ENCODE measurements at regions not wholly inside any gene's neighbourhood (a gene's known extent, or its start where the extent isn't known, plus 50 kb on each side); places are given as distances from the start of the nearest gene placed in this dataset.

- BruUV-seq (replicated peaks): no TSS peak
These were observed 265.4 kb downstream of the NUP35 start for GRCh38 chr2:183389546-183390080.

More at GRCh38 chr2:183389546-183390080, 265.4 kb downstream of the NUP35 start:
- Histone ChIP-seq H3K9me3 (ENCODE audit: control insufficient read depth in 1 of 2, insufficient read depth in 1 of 2, low read depth in 1 of 2, low read length in 2 of 2) (no peaks in the 10 kb centered on the region), H3K36me3 (ENCODE audit: control insufficient read depth in 1 of 2, insufficient read depth in 2 of 2, low read length in 2 of 2) (no peaks in the 10 kb centered on the region), H3K4me2 (ENCODE audit: low read length) (no peak overlapping the region), H2AFZ (ENCODE audit: low read depth, low read length, poor library complexity, severe bottlenecking) (no peak overlapping the region), H3K27ac (ENCODE audit: low read depth, low read length) (no peak overlapping the region), H3K27me3 (ENCODE audit: insufficient read depth, low read length) (no peaks in the 10 kb centered on the region), H4K20me1 (ENCODE audit: insufficient read depth) (no peaks in the 10 kb centered on the region), H3K4me3 (replicated peaks in 1 of 2; ENCODE audit: low read depth in 1 of 2, low read length in 2 of 2) (no peak overlapping the region), H3K9me2 (ENCODE audit: insufficient read depth) (no peaks in the 10 kb centered on the region), H3K4me1 (ENCODE audit: control insufficient read depth in 1 of 2, insufficient read depth in 2 of 2, low read length in 2 of 2) (no peaks in the 10 kb centered on the region), H3K9ac (ENCODE audit: low read length) (no peak overlapping the region), H3K79me2 (ENCODE audit: insufficient read depth, low read length) (no peaks in the 10 kb centered on the region)
- DNase-seq (ENCODE audit: low read depth, low spot score) (no peak), ATAC-seq (no peak)
- RAD21 ChIA-PET (ENCODE audit: low non-redundant PET in 1 of 2, low total read pairs in 2 of 2, uncharacterized antibody in 2 of 2, unreplicated experiment in 2 of 2): no interaction called here
- POLR2A ChIA-PET: no interaction called here
- intact Hi-C loops (cut with micrococcal nuclease): no loop called here
- CTCF ChIA-PET: no interaction called here
- TF ChIP-seq JUND (IDR thresholded peaks at IDR 0.05) (no peak), ELF1 (IDR thresholded peaks at IDR 0.05; ENCODE audit: borderline replicate concordance, low read depth) (no peak), POLR2AphosphoS5 (IDR thresholded peaks at IDR 0.05; ENCODE audit: low read depth, low read length) (no peak), CTCF (IDR thresholded peaks at IDR 0.05 in 2 of 3, conservative IDR thresholded peaks at IDR 0.05 in 1 of 3; ENCODE audit: borderline replicate concordance in 1 of 3, insufficient read depth in 1 of 3, low read depth in 2 of 3, low read length in 2 of 3) (no peak), SIN3A (IDR thresholded peaks at IDR 0.05; ENCODE audit: low read depth) (no peak), EZH2 (IDR thresholded peaks at IDR 0.05) (no peak), CBX3 (IDR thresholded peaks at IDR 0.05; ENCODE audit: low read depth) (no peak), ATF3 (IDR thresholded peaks at IDR 0.05) (no peak), TCF7L2 (IDR thresholded peaks at IDR 0.05; ENCODE audit: borderline replicate concordance, extremely low read depth, insufficient read depth, insufficient read length) (no peak), ZNF274 (IDR thresholded peaks at IDR 0.05; ENCODE audit: low read depth, low read length) (no peak), RAD21 (IDR thresholded peaks at IDR 0.05; ENCODE audit: low read depth) (no peak), CEBPB (IDR thresholded peaks at IDR 0.05; ENCODE audit: low read depth) (no peak), EGR1 (IDR thresholded peaks at IDR 0.05; ENCODE audit: low read depth) (no peak), SP1 (IDR thresholded peaks at IDR 0.05; ENCODE audit: low read depth) (no peak)
